HG03139 (cell line): ENCODE measurements at regions not wholly inside any gene's neighbourhood (a gene's known extent, or its start where the extent isn't known, plus 50 kb on each side); places are given as distances from the start of the nearest gene placed in this dataset.
"Not testable (repeated sequence)": the region's sequence is repeated elsewhere in the genome, so short reads cannot be mapped to it uniquely, and the experiment has no call there.

Source experiments
- ATAC-seq: cut with Tn5 transposase; IDR thresholded peaks from one replicate; pipeline ENCODE4 v1.9.1; 2021; ENCODE audit not compliant: unreplicated experiment

GRCh38 chr15:35921046-35921445, 375.1 kb upstream of the DPH6 start:
- no peak for ATAC-seq

DNA sequence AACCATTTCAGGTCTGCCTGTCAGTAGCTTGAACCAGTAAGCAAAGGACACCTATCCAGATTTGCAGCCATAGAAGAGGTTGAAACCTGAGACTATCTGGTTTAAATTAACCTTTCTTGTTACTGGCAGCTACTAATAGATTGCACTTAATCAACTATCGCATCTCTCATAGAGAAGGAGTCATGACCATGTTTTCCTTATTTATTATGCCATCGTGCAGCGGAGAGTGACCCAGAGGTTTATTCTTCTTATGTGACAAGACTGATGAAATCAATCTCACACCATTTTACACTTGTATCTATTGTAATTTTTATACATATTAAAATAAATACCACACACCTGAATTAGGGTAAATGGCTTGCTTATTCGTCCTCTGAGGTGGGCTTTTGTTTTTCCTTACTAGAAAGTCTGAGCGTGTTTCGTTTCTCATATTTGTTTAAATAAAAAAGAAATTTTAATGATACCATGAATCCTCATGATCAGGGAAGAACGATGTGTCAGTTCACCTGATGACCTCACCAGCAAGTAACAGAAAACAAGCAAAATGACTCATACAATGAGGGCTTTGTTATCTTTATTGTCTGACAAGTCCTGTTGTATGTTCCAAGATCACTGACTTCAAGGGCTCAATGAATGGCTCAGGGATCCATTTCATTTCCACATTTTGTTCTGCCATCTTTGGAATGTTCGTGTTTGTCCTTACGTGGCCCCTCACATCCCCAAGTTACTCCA, 379.5 kb upstream of the DPH6 start:
- no peak for ATAC-seq

- ATAC-seq: no peak
These were observed 380.0 kb upstream of the DPH6 start for GRCh38 chr15:35926007-35926380.

DNA sequence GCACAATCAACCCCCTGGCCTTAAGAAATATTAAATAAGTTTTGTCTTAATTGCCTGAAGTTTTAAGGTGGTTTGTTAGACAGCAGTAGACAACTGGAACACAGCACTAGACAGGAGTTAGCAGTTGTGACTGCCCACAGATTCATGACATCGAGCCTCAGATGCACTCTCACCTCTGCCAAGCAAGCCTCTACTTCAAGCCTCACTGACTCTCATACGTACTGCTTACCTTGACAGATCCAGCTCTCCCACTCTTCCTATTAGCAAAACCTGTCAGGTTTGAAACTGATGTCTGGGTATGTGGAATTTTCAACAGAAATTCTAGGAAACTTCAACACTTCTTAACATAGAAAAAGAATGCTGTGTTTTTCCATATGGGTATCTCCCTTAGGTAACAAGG, 382.9 kb upstream of the DPH6 start:
- ATAC-seq: no peak

DNA sequence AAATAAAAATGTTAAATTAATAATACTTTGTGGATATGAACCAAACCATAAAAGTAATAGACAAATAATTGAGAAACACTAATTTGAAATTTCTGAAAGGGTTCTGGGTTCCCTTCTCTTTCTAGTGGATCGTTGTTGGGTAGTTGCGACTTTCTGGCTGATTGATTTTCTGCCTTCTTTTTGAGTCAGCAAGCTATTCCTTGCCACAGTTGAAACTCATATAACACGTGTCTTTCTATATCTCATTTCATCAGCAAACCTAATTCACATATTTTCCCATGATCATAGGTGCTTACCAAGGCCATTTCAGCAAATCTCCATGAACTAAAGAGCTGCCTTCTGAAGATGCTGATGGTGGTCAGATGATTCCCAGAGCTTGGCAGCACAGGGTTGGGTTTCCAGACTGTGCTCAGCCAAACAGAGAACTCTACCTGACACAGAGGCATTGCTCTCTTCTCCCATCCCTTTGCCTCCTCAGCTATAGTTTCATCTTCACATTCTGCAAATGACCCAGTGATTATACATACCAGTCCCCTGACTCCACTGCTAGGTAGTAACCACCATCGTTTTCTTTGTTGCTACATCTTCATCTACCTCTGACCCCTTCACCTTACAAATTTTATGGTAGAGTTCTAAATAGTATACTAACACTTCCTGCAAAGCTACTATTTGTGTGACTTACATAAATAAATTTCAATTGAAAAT, 383.9 kb upstream of the DPH6 start:
- no peak for ATAC-seq

- ATAC-seq: no peak
These were observed 385.9 kb upstream of the DPH6 start for GRCh38 chr15:35931799-35932341.

- no peak for ATAC-seq
These were observed 386.6 kb upstream of the DPH6 start for GRCh38 chr15:35932531-35932930.

DNA sequence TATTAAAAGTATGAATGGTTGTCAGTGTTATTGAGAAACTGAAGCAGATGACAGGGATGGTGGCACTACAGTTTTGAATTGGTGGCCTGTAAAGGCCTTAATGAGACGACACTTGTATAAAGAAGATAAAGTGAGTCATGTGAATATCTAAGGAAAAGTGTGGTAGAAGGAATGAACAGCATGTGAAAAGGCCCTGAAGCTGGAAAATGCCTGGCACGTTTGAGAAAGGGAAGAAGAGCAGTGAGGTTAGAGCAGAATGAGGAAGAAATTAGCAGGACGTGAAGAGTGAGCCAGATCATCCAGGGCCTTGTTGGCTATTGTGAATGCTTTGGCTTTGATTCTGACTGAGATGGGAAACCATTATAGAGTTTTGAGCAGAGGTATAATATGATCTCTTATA, 387.6 kb upstream of the DPH6 start:
- no peak for ATAC-seq

DNA sequence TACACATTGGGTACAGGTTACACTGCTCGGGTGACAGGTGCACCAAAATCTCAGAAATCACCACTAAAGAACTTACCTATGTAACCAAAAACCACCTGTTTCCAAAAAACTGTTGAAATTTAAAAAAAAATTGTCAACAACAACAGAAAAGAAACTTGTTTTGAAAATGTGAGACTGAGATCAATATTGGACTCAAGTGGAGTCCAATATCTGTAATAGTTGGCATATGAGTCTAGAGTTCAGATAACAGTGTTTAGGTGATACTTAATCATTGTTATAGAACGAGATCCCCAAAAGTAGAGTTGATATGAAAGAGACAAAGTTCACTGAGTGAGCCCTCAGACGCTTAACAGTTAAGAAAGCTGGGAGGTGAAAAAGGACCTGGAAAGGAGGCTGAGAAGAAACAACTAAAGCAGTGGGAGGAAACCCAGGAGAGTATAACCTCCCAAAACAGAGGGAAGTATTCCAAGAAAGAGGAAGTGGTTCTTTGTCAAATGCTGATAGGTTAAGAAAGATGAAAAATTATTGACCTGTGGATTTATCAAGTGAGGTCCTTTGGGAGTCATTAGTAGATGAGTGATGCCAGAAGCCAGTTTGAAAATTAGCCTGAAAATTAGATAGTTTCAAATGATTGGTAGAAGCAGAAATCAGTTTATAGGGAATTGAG, 388.6 kb upstream of the DPH6 start:
- no peak for ATAC-seq

GRCh38 chr15:35936284-35936683, 390.3 kb upstream of the DPH6 start:
- no peak for ATAC-seq

GRCh38 chr15:35937380-35937779, 391.4 kb upstream of the DPH6 start:
- no peak for ATAC-seq

GRCh38 chr15:35944945-35945585, 399.1 kb upstream of the DPH6 start:
- ATAC-seq: no peak

- no peak for ATAC-seq
These were observed 407.5 kb upstream of the DPH6 start for GRCh38 chr15:35953424-35953823.

DNA sequence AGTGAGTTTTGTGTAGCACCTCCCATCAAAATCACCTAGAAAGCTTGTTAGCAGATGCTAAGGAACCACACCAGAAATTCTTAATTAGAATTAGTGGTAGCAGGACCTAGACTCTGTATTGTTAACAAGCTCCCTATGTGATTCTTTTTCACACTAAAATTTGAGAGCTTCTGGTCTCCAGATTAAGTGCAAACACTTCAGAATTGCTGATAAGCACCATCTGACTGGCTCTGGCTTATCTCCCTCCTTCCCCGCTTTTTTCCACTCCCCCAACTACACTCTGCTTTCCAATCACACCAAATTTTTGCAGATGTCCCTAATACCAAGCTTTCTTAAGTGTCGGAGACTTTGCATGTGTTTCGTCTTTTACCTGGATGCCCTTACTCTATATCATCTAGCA, 410.1 kb upstream of the DPH6 start:
- no peak for ATAC-seq

GRCh38 chr15:35958021-35958420, 412.1 kb upstream of the DPH6 start:
- no peak for ATAC-seq

GRCh38 chr15:35958975-35959374, 413.0 kb upstream of the DPH6 start:
- no peak for ATAC-seq

GRCh38 chr15:35963326-35963725, 417.4 kb upstream of the DPH6 start:
- ATAC-seq: no peak

DNA sequence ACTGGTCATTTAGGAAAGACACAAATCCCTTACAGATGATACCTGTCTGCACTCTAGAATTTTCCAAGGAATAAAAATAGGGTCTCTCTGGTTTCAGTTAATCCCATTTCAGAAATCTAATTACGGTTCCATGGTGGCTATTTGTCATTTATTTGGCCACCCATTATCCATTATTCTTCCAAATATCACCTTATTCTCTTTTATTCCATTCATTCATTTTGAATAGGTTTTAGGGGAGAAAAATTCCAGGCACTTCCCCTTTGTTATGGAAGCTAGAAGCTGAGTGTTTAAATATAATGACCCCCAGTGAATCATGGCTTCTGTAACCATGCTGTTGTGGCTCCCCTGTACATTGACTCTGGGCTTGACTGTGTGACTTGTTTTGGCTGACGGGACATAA, 420.8 kb upstream of the DPH6 start:
- no peak for ATAC-seq

DNA sequence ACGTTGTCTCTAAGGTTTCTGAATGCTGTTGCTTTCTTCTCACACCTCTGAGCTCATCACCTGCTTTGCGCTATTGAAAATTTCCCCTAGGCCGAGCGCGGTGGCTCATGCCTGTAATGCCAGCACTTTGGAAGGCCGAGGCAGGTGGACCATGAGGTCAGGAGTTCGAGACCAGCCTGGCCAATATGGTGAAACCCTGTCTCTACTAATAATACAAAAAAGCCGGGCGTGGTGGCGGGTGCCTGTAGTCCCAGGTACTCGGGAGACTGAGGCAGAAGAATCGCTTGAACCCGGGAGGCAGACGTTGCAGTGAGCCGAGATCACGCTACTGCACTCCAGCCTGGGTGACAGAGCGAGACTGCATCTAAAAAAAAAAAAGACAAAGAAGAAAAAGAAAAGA, 422.0 kb upstream of the DPH6 start:
- ATAC-seq: not testable (repeated sequence)

GRCh38 chr15:35973029-35973428, 427.1 kb upstream of the DPH6 start:
- ATAC-seq: no peak

- no peak for ATAC-seq
These were observed 428.1 kb upstream of the DPH6 start for GRCh38 chr15:35974052-35974451.
